Lower leg skin (tissue), 3 donors: ENCODE measurements at regions not wholly inside any gene's neighbourhood (a gene's known extent, or its start where the extent isn't known, plus 50 kb on each side); places are given as distances from the start of the nearest gene placed in this dataset.

Source experiments
- POLR2A ChIP-seq, 2 donors: fragments of 450-650 bp; IDR thresholded peaks; one replicate each; pipeline ENCODE4 v1.6.1; 2016 to 2017; ENCODE audit warnings: antibody characterized with exemption in 2 of 2, mild to moderate bottlenecking in 1 of 2, moderate library complexity in 1 of 2
- TF ChIP-seq, protein P1 (sequence below), 3 donors: fragments of 450-650 bp; IDR thresholded peaks; one replicate each; pipeline ENCODE4 v1.5.1; 2016; ENCODE audit warnings: antibody characterized with exemption in 3 of 3, mild to moderate bottlenecking in 3 of 3, moderate library complexity in 2 of 3

- TF ChIP-seq, protein P1, sequence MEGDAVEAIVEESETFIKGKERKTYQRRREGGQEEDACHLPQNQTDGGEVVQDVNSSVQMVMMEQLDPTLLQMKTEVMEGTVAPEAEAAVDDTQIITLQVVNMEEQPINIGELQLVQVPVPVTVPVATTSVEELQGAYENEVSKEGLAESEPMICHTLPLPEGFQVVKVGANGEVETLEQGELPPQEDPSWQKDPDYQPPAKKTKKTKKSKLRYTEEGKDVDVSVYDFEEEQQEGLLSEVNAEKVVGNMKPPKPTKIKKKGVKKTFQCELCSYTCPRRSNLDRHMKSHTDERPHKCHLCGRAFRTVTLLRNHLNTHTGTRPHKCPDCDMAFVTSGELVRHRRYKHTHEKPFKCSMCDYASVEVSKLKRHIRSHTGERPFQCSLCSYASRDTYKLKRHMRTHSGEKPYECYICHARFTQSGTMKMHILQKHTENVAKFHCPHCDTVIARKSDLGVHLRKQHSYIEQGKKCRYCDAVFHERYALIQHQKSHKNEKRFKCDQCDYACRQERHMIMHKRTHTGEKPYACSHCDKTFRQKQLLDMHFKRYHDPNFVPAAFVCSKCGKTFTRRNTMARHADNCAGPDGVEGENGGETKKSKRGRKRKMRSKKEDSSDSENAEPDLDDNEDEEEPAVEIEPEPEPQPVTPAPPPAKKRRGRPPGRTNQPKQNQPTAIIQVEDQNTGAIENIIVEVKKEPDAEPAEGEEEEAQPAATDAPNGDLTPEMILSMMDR (IDR thresholded peaks at IDR 0.05), result no peak
- TF ChIP-seq POLR2A (IDR thresholded peaks at IDR 0.05), result no peak
These were observed 537.1 kb upstream of the ID2 start for GRCh38 chr2:8144785-8145184.
